MM.1S (cell line): ENCODE measurements at regions not wholly inside any gene's neighbourhood (a gene's known extent, or its start where the extent isn't known, plus 50 kb on each side); places are given as distances from the start of the nearest gene placed in this dataset.

Source experiments
- EZH2phosphoT487 ChIP-seq: fragments of 300-600 bp; sonication (generic); IDR thresholded peaks from 2 replicates; pipeline ENCODE4 v1.6.1; 2018; ENCODE audit warnings: antibody characterized with exemption, low read length
- TF ChIP-seq, protein P1 (sequence below): fragments of 300-600 bp; sonication (generic); IDR thresholded peaks from 2 replicates; pipeline ENCODE4 v1.5.1; 2016; ENCODE audit warnings: antibody characterized with exemption, low read length, mixed read lengths

DNA sequence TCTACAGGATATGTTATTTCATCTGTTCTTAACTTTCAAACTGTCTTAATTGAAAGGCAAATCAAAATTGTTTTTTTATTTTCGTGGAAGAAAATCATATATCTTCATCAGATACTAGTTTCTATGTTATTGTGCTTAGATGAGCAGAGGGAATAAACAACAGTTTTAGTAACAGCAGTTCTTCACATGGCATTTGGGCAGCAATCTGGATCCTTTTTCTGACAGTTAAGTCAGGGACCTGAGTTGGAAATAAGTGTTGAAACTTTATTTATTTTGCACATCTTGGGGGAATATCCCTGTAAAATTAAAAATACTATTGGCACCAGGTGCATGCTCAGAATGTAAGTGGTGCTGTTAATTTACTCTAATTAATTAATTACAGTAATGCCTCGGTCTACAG, 296.3 kb downstream of the GPAM start:
- TF ChIP-seq, protein P1, sequence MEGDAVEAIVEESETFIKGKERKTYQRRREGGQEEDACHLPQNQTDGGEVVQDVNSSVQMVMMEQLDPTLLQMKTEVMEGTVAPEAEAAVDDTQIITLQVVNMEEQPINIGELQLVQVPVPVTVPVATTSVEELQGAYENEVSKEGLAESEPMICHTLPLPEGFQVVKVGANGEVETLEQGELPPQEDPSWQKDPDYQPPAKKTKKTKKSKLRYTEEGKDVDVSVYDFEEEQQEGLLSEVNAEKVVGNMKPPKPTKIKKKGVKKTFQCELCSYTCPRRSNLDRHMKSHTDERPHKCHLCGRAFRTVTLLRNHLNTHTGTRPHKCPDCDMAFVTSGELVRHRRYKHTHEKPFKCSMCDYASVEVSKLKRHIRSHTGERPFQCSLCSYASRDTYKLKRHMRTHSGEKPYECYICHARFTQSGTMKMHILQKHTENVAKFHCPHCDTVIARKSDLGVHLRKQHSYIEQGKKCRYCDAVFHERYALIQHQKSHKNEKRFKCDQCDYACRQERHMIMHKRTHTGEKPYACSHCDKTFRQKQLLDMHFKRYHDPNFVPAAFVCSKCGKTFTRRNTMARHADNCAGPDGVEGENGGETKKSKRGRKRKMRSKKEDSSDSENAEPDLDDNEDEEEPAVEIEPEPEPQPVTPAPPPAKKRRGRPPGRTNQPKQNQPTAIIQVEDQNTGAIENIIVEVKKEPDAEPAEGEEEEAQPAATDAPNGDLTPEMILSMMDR, result no peak
- no peak for TF ChIP-seq EZH2phosphoT487
